IMR-90 (cell line): ENCODE measurements at regions not wholly inside any gene's neighbourhood (a gene's known extent, or its start where the extent isn't known, plus 50 kb on each side); places are given as distances from the start of the nearest gene placed in this dataset.

Experiments
- ATAC-seq: fragments of 200-7000 bp; cut with Tn5 transposase; 2 replicates; pipeline ENCODE4 v1.9.1; 2020; ENCODE audit warnings: low read depth, mild to moderate bottlenecking, moderate library complexity
- BruUV-seq: library from RNA; stranded (reverse); fragments of 400-500 nt; replicated peaks from 2 replicates; lab custom pipeline; 2021; lab: Mats Ljungman, UMichigan
- CTCF ChIA-PET: fragments of 300-600 bp; formaldehyde crosslinking; extraction: SDS; loops from one replicate; lab custom pipeline; 2021; ENCODE audit warnings: antibody characterized with exemption; lab: Yijun Ruan, JAX
- POLR2A ChIA-PET: fragments of 300-600 bp; sonication (Branson Sonifier 250); formaldehyde crosslinking; loops from one replicate; lab custom pipeline; 2022; ENCODE audit warnings: antibody characterized with exemption; ENCODE audit not compliant: unreplicated experiment; lab: Charles Lee
- DNase-seq: peaks from one replicate; pipeline ENCODE4 v3.0.0; 2013
- H2AFZ ChIP-seq: replicated peaks from 2 replicates; pipeline ENCODE3; 2013; ENCODE audit warnings: low read length, mild to moderate bottlenecking; ENCODE audit not compliant: poor library complexity
- H2AK5ac ChIP-seq: 2 replicates; pipeline ENCODE4 v1.6.1; 2013; ENCODE audit warnings: low read depth, low read length, inconsistent platforms
- H2AK9ac ChIP-seq: replicated peaks from 2 replicates; pipeline ENCODE3; 2013; ENCODE audit warnings: mild to moderate bottlenecking, low read depth, low read length, moderate library complexity; ENCODE audit not compliant: poor library complexity
- H2BK120ac ChIP-seq: 2 replicates; pipeline ENCODE4 v1.6.1; 2013; ENCODE audit warnings: low read depth, low read length, inconsistent platforms
- H2BK15ac ChIP-seq: 3 replicates; pipeline ENCODE4 v1.6.1; 2013; ENCODE audit warnings: low read depth, low read length, inconsistent platforms
- H2BK20ac ChIP-seq: 2 replicates; pipeline ENCODE4 v1.6.1; 2013; ENCODE audit warnings: low read depth, mild to moderate bottlenecking, inconsistent platforms, low read length, moderate library complexity
- H2BK5ac ChIP-seq: 2 replicates; pipeline ENCODE4 v1.6.1; 2013; ENCODE audit warnings: mild to moderate bottlenecking, low read depth, low read length, inconsistent platforms; ENCODE audit not compliant: poor library complexity, severe bottlenecking
- H3K14ac ChIP-seq: replicated peaks from 2 replicates; pipeline ENCODE4 v1.6.1; 2013; ENCODE audit warnings: low read depth, low read length, inconsistent platforms
- H3K18ac ChIP-seq: 2 replicates; pipeline ENCODE4 v1.6.1; 2013; ENCODE audit warnings: low read depth, low read length, control low read depth
- H3K23ac ChIP-seq: 2 replicates; pipeline ENCODE4 v1.6.1; 2013; ENCODE audit warnings: low read depth, low read length, inconsistent platforms
- H3K27ac ChIP-seq: 2 replicates; pipeline ENCODE4 v1.5.1; 2013; ENCODE audit warnings: mild to moderate bottlenecking, control low read depth, low read length; ENCODE audit not compliant: insufficient read depth
- H3K27me3 ChIP-seq: 2 replicates; pipeline ENCODE4 v1.6.1; 2013; ENCODE audit warnings: low read length; ENCODE audit not compliant: control insufficient read depth, insufficient read depth
- H3K36me3 ChIP-seq: 2 replicates; pipeline ENCODE4 v1.6.1; 2013; ENCODE audit warnings: low read length, mixed read lengths; ENCODE audit not compliant: control insufficient read depth, insufficient read depth
- H3K4ac ChIP-seq: 2 replicates; pipeline ENCODE4 v1.6.1; 2013; ENCODE audit warnings: low read depth, low read length, inconsistent platforms
- H3K4me1 ChIP-seq: 2 replicates; pipeline ENCODE4 v1.6.1; 2013; ENCODE audit warnings: low read length, mixed read lengths; ENCODE audit not compliant: control insufficient read depth, insufficient read depth
- H3K4me2 ChIP-seq: 2 replicates; pipeline ENCODE4 v1.6.1; 2013; ENCODE audit warnings: low read depth, mild to moderate bottlenecking, control low read depth, low read length, moderate library complexity
- H3K4me3 ChIP-seq: 2 replicates; pipeline ENCODE4 v1.5.1; 2013; ENCODE audit warnings: low read depth, mild to moderate bottlenecking, control low read depth, low read length, moderate library complexity; ENCODE audit not compliant: insufficient read depth
- H3K56ac ChIP-seq: 2 replicates; pipeline ENCODE4 v1.6.1; 2013; ENCODE audit warnings: low read length, inconsistent platforms; ENCODE audit not compliant: insufficient read depth; ENCODE audit errors: extremely low read depth
- H3K79me1 ChIP-seq, 2 experiments: 2 replicates each; pipeline ENCODE4 v1.6.1; 2013; ENCODE audit warnings: low read length in 2 of 2, inconsistent platforms in 1 of 2, low read depth in 1 of 2
- H3K9ac ChIP-seq: 2 replicates; pipeline ENCODE4 v1.6.1; 2013; ENCODE audit warnings: low read depth, low read length, control low read depth
- H3K9me1 ChIP-seq: 2 replicates; pipeline ENCODE4 v1.6.1; 2013; ENCODE audit warnings: low read length, inconsistent platforms; ENCODE audit not compliant: insufficient read depth
- H3K9me3 ChIP-seq: 2 replicates; pipeline ENCODE4 v1.6.1; 2013; ENCODE audit warnings: low read length; ENCODE audit not compliant: control insufficient read depth, insufficient read depth
- H4K20me1 ChIP-seq: 2 replicates; pipeline ENCODE4 v1.6.1; 2013; ENCODE audit warnings: low read length, inconsistent platforms; ENCODE audit not compliant: insufficient read depth
- H4K5ac ChIP-seq: 2 replicates; pipeline ENCODE4 v1.6.1; 2013; ENCODE audit warnings: mild to moderate bottlenecking, low read depth, low read length, control low read depth
- H4K8ac ChIP-seq, 2 experiments: 2 replicates each; pipeline ENCODE4 v1.6.1; 2013; ENCODE audit warnings: low read depth in 2 of 2, low read length in 2 of 2, control low read depth in 1 of 2, inconsistent platforms in 1 of 2
- H4K91ac ChIP-seq: 2 replicates; pipeline ENCODE4 v1.6.1; 2013; ENCODE audit warnings: low read depth, low read length, inconsistent platforms; ENCODE audit not compliant: insufficient read depth
- CEBPB ChIP-seq: IDR thresholded peaks from 2 replicates; pipeline ENCODE4 v1.6.1; 2012; ENCODE audit warnings: low read depth, low read length, improper control_type of control experiment
- CHD1 ChIP-seq: IDR thresholded peaks from 2 replicates; pipeline ENCODE4 v1.6.1; 2012; ENCODE audit warnings: low read depth, low read length, improper control_type of control experiment
- FOS ChIP-seq: fragments of 150-350 bp; IDR thresholded peaks from 2 replicates; pipeline ENCODE4 v1.6.1; 2016; ENCODE audit warnings: low read depth, low read length
- MAFK ChIP-seq: IDR thresholded peaks from 2 replicates; pipeline ENCODE4 v1.6.1; 2012; ENCODE audit warnings: low read depth, low read length, improper control_type of control experiment
- MAZ ChIP-seq: IDR thresholded peaks from 2 replicates; pipeline ENCODE4 v1.6.1; 2012; ENCODE audit warnings: low read depth, mild to moderate bottlenecking, low read length, improper control_type of control experiment, moderate library complexity, borderline replicate concordance
- MXI1 ChIP-seq: IDR thresholded peaks from 2 replicates; pipeline ENCODE4 v1.6.1; 2012; ENCODE audit warnings: low read depth, mild to moderate bottlenecking, low read length, moderate library complexity, borderline replicate concordance
- NFE2L2 ChIP-seq: fragments of 150-350 bp; IDR thresholded peaks from 2 replicates; pipeline ENCODE4 v1.6.1; 2016; ENCODE audit warnings: low read depth, mild to moderate bottlenecking, low read length
- POLR2A ChIP-seq: IDR thresholded peaks from 2 replicates; pipeline ENCODE4 v1.6.1; 2012; ENCODE audit warnings: mild to moderate bottlenecking, low read depth, low read length
- RCOR1 ChIP-seq: IDR thresholded peaks from 2 replicates; pipeline ENCODE4 v1.6.1; 2012; ENCODE audit warnings: mild to moderate bottlenecking, low read length, improper control_type of control experiment; ENCODE audit not compliant: insufficient replicate concordance
- RFX5 ChIP-seq: IDR thresholded peaks from 2 replicates; pipeline ENCODE4 v1.8.0; 2012; ENCODE audit warnings: low read depth, mild to moderate bottlenecking, low read length, moderate library complexity
- dilution Hi-C: fragments of 300-500 bp; cut with HindIII; formaldehyde crosslinking; loops from one replicate; pipeline ENCODE4 v1.14.3; 2018; ENCODE audit warnings: low sequenced_read_pairs; ENCODE audit not compliant: unreplicated experiment
- in situ Hi-C: fragments of 300-500 bp; cut with MboI; formaldehyde crosslinking; loops from 3 replicates; pipeline ENCODE4 v1.14.3; 2019; ENCODE audit warnings: low sequenced_read_pairs, inconsistent platforms, mixed read lengths
- intact Hi-C: fragments of 100-400 bp; cut with micrococcal nuclease; formaldehyde crosslinking; loops from 2 replicates; pipeline ENCODE4 v1.10.0; 2022
- TF ChIP-seq, protein P1 (sequence below): conservative IDR thresholded peaks from 2 replicates; pipeline ENCODE4 v1.5.1; 2012; ENCODE audit warnings: mild to moderate bottlenecking, low read depth, low read length, improper control_type of control experiment
- TF ChIP-seq, protein P2 (sequence below): fragments of 150-350 bp; IDR thresholded peaks from 2 replicates; pipeline ENCODE4 v1.6.1; 2017; ENCODE audit warnings: mild to moderate bottlenecking, antibody characterized with exemption, low read length, low read depth
- TF ChIP-seq, protein P3 (sequence below): fragments of 150-350 bp; IDR thresholded peaks from 2 replicates; pipeline ENCODE4 v1.6.1; 2016; ENCODE audit warnings: low read depth, mild to moderate bottlenecking, low read length, moderate library complexity, borderline replicate concordance

DNA sequence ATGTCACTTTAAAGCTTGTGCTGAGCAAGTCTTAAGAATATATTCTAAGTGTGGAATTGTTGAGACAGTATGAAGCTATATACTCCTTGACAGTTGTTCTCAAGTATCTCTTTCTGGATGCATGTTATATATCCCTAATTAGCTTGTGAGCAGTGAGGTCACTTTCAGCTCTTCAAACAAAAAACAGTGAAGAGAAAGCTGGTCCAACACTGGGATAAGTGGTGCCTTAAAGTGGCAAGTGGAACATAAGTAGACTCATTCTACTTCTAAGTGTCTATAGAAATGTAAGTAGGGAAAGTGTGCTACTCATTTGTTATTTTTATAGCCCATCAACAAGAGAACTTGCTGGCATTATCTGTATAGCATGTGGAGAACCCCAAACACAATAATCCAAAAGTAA is 133.1 kb upstream of the BACH2 start:
- H2BK120ac ChIP-seq, result no peak overlapping the region
- no peak overlapping the region for H3K14ac ChIP-seq
- H3K27me3 ChIP-seq, result no peaks in the 10 kb centered on the region
- H3K27ac ChIP-seq, result no peak overlapping the region
- H2AK5ac ChIP-seq, result no peak overlapping the region
- no peaks in the 10 kb centered on the region for H3K79me1 ChIP-seq
- no peak overlapping the region for H3K4me2 ChIP-seq
- DNase-seq (no peak), ATAC-seq (no peak)
- H4K5ac ChIP-seq, result no peak overlapping the region
- in situ Hi-C loops, result no loop called here
- H4K91ac ChIP-seq, result no peak overlapping the region
- no peaks in the 10 kb centered on the region for H3K9me1 ChIP-seq
- POLR2A ChIA-PET, result no interaction called here
- H2AK9ac ChIP-seq, result no peak overlapping the region
- H4K8ac ChIP-seq, result no peak overlapping the region
- no peak overlapping the region for H2BK20ac ChIP-seq
- H2BK5ac ChIP-seq, result no peak overlapping the region
- no peak overlapping the region for H2AFZ ChIP-seq
- no peaks in the 10 kb centered on the region for H3K9me3 ChIP-seq
- no peak overlapping the region for H3K9ac ChIP-seq
- TF ChIP-seq POLR2A (no peak), FOS (no peak), MAZ (no peak), MAFK (no peak), RCOR1 (no peak), CEBPB (no peak), NFE2L2 (no peak), MXI1 (no peak), CHD1 (no peak), RFX5 (no peak)
- TF ChIP-seq, protein P1, sequence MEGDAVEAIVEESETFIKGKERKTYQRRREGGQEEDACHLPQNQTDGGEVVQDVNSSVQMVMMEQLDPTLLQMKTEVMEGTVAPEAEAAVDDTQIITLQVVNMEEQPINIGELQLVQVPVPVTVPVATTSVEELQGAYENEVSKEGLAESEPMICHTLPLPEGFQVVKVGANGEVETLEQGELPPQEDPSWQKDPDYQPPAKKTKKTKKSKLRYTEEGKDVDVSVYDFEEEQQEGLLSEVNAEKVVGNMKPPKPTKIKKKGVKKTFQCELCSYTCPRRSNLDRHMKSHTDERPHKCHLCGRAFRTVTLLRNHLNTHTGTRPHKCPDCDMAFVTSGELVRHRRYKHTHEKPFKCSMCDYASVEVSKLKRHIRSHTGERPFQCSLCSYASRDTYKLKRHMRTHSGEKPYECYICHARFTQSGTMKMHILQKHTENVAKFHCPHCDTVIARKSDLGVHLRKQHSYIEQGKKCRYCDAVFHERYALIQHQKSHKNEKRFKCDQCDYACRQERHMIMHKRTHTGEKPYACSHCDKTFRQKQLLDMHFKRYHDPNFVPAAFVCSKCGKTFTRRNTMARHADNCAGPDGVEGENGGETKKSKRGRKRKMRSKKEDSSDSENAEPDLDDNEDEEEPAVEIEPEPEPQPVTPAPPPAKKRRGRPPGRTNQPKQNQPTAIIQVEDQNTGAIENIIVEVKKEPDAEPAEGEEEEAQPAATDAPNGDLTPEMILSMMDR, result no peak
- TF ChIP-seq, protein P2, sequence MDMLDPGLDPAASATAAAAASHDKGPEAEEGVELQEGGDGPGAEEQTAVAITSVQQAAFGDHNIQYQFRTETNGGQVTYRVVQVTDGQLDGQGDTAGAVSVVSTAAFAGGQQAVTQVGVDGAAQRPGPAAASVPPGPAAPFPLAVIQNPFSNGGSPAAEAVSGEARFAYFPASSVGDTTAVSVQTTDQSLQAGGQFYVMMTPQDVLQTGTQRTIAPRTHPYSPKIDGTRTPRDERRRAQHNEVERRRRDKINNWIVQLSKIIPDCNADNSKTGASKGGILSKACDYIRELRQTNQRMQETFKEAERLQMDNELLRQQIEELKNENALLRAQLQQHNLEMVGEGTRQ, result no peak
- TF ChIP-seq, protein P3, sequence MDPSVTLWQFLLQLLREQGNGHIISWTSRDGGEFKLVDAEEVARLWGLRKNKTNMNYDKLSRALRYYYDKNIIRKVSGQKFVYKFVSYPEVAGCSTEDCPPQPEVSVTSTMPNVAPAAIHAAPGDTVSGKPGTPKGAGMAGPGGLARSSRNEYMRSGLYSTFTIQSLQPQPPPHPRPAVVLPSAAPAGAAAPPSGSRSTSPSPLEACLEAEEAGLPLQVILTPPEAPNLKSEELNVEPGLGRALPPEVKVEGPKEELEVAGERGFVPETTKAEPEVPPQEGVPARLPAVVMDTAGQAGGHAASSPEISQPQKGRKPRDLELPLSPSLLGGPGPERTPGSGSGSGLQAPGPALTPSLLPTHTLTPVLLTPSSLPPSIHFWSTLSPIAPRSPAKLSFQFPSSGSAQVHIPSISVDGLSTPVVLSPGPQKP, result no peak
- BruUV-seq, result no TSS peak
- no peaks in the 10 kb centered on the region for H4K20me1 ChIP-seq
- CTCF ChIA-PET, result no interaction called here
- no peaks in the 10 kb centered on the region for H3K4me1 ChIP-seq
- no peak overlapping the region for H3K56ac ChIP-seq
- H3K18ac ChIP-seq, result no peak overlapping the region
- H3K23ac ChIP-seq, result no peak overlapping the region
- H3K4ac ChIP-seq, result no peak overlapping the region
- no peak overlapping the region for H3K4me3 ChIP-seq
- no peaks in the 10 kb centered on the region for H3K36me3 ChIP-seq
- dilution Hi-C loops, result no loop called here
- no peak overlapping the region for H2BK15ac ChIP-seq
- intact Hi-C loops, result no loop called here
